ENCODE measurements at regions not wholly inside any gene's neighbourhood (a gene's known extent, or its start where the extent isn't known, plus 50 kb on each side); places are given as distances from the start of the nearest gene placed in this dataset.

- DNase-seq = no peak
- Histone ChIP-seq H3K4me1 (no peaks in the 10 kb centered on the region), H3K9me3 (no peaks in the 10 kb centered on the region), H3K36me3 (ENCODE audit: control insufficient read depth, insufficient read depth, low read length) (no peaks in the 10 kb centered on the region), H3K4me3 (ENCODE audit: low read depth, low read length) (no peak overlapping the region), H3K27me3 (replicated peaks; ENCODE audit: control insufficient read depth, insufficient read depth, low read length) (no peaks in the 10 kb centered on the region)
- H3K36me3 Mint-ChIP-seq (ENCODE audit: insufficient read depth, unreplicated experiment) = no peaks in the 10 kb centered on the region
- no peaks in the 10 kb centered on the region for H3K4me1 Mint-ChIP-seq (ENCODE audit: low read depth, unreplicated experiment)
- intact Hi-C loops (cut with micrococcal nuclease; ENCODE audit: unreplicated experiment) = no loop called here
- H3K4me3 Mint-ChIP-seq (ENCODE audit: unreplicated experiment) = no peak overlapping the region
- H3K27me3 Mint-ChIP-seq (ENCODE audit: insufficient read depth, unreplicated experiment) = peaks cover 9% of the 10 kb centered on the region
- TF ChIP-seq, protein P1, sequence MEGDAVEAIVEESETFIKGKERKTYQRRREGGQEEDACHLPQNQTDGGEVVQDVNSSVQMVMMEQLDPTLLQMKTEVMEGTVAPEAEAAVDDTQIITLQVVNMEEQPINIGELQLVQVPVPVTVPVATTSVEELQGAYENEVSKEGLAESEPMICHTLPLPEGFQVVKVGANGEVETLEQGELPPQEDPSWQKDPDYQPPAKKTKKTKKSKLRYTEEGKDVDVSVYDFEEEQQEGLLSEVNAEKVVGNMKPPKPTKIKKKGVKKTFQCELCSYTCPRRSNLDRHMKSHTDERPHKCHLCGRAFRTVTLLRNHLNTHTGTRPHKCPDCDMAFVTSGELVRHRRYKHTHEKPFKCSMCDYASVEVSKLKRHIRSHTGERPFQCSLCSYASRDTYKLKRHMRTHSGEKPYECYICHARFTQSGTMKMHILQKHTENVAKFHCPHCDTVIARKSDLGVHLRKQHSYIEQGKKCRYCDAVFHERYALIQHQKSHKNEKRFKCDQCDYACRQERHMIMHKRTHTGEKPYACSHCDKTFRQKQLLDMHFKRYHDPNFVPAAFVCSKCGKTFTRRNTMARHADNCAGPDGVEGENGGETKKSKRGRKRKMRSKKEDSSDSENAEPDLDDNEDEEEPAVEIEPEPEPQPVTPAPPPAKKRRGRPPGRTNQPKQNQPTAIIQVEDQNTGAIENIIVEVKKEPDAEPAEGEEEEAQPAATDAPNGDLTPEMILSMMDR (IDR thresholded peaks at IDR 0.05; ENCODE audit: insufficient read depth in 1 of 2, low read depth in 1 of 2, low read length in 1 of 2, severe bottlenecking in 1 of 2, unreplicated experiment in 1 of 2) = no peak
- ChIA-PET CTCF (no interaction called here), POLR2A (no interaction called here)
- no TSS peak for BruUV-seq (replicated peaks)
- no peaks in the 10 kb centered on the region for H3K9me3 Mint-ChIP-seq (ENCODE audit: unreplicated experiment)
- no peak overlapping the region for H3K27ac Mint-ChIP-seq (ENCODE audit: unreplicated experiment)
Measured at GRCh38 chr15:59801649-59802048, 112.5 kb upstream of the BNIP2 start.

GRCh38 chr15:59798605-59798917 lies 109.4 kb upstream of the BNIP2 start:
- no peaks in the 10 kb centered on the region for H3K4me1 ChIP-seq
- TF ChIP-seq, protein P1 (IDR thresholded peaks at IDR 0.05; ENCODE audit: insufficient read depth in 1 of 2, low read depth in 1 of 2, low read length in 1 of 2, severe bottlenecking in 1 of 2, unreplicated experiment in 1 of 2) = no peak
- no peaks in the 10 kb centered on the region for H3K36me3 ChIP-seq (ENCODE audit: control insufficient read depth, insufficient read depth, low read length)
- Mint-ChIP-seq H3K27me3 (ENCODE audit: insufficient read depth, unreplicated experiment) (peaks cover 10% of the 10 kb centered on the region), H3K4me3 (ENCODE audit: unreplicated experiment) (no peak overlapping the region), H3K36me3 (ENCODE audit: insufficient read depth, unreplicated experiment) (no peaks in the 10 kb centered on the region), H3K4me1 (ENCODE audit: low read depth, unreplicated experiment) (no peaks in the 10 kb centered on the region), H3K9me3 (ENCODE audit: unreplicated experiment) (no peaks in the 10 kb centered on the region), H3K27ac (ENCODE audit: unreplicated experiment) (no peak overlapping the region)
- POLR2A ChIA-PET = no interaction called here
- CTCF ChIA-PET = no interaction called here
- no peaks in the 10 kb centered on the region for H3K27me3 ChIP-seq (replicated peaks; ENCODE audit: control insufficient read depth, insufficient read depth, low read length)
- BruUV-seq (replicated peaks) = no TSS peak
- H3K9me3 ChIP-seq = no peaks in the 10 kb centered on the region
- no peak for DNase-seq
- intact Hi-C loops (cut with micrococcal nuclease; ENCODE audit: unreplicated experiment) = no loop called here
- H3K4me3 ChIP-seq (ENCODE audit: low read depth, low read length) = no peak overlapping the region

DNA sequence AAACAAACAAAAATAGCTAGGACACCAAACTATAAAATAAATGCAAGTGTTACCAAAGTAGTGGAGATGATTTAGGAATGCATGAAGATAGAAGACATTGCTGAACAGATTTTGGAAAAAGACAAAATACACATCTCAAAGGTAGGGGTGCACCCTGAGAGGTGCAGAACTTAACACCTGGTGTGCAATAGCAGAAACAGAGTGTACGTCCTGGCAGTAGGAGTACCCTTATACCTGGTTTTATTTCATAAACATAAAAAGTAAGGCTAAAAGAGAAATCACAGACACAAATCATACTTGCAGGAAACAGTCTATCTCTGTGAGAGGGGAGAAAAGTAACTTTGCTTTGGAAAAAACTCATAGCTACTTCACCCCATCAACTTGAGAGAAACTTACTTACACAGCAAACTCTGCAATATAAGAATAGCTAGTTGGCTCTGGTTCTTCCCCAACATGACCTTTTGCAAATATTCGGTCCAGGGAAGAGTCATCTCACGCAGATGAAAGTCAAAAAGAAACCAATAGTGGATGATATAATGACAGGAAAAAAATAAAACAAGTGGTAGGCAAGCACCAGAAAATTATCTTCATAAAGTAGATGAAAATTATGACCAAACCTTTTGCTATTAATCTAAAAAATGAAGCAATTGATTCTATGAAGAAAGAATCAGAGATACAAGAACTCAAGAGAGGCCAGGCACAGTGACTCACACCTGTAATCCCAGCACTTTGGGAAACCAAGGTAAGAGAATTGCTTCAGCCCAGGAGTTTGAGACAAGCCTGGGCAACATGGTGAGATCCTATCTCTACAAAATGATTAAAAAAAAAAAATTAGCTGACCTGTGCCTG lies 108.9 kb upstream of the BNIP2 start:
- Histone ChIP-seq H3K4me1 (no peaks in the 10 kb centered on the region), H3K4me3 (ENCODE audit: low read depth, low read length) (no peak overlapping the region), H3K9me3 (no peaks in the 10 kb centered on the region), H3K36me3 (ENCODE audit: control insufficient read depth, insufficient read depth, low read length) (no peaks in the 10 kb centered on the region), H3K27me3 (replicated peaks; ENCODE audit: control insufficient read depth, insufficient read depth, low read length) (no peaks in the 10 kb centered on the region)
- ChIA-PET CTCF (no interaction called here), POLR2A (no interaction called here)
- DNase-seq = no peak
- BruUV-seq (replicated peaks) = no TSS peak
- H3K27ac Mint-ChIP-seq (ENCODE audit: unreplicated experiment) = no peak overlapping the region
- peaks cover 10% of the 10 kb centered on the region for H3K27me3 Mint-ChIP-seq (ENCODE audit: insufficient read depth, unreplicated experiment)
- intact Hi-C loops (cut with micrococcal nuclease; ENCODE audit: unreplicated experiment) = no loop called here
- H3K36me3 Mint-ChIP-seq (ENCODE audit: insufficient read depth, unreplicated experiment) = no peaks in the 10 kb centered on the region
- TF ChIP-seq, protein P1 (IDR thresholded peaks at IDR 0.05; ENCODE audit: insufficient read depth in 1 of 2, low read depth in 1 of 2, low read length in 1 of 2, severe bottlenecking in 1 of 2, unreplicated experiment in 1 of 2) = no peak
- H3K9me3 Mint-ChIP-seq (ENCODE audit: unreplicated experiment) = no peaks in the 10 kb centered on the region
- H3K4me3 Mint-ChIP-seq (ENCODE audit: unreplicated experiment) = no peak overlapping the region
- H3K4me1 Mint-ChIP-seq (ENCODE audit: low read depth, unreplicated experiment) = no peaks in the 10 kb centered on the region

All from Caco-2 (cell line).